ENCODE measurements at regions not wholly inside any gene's neighbourhood (a gene's known extent, or its start where the extent isn't known, plus 50 kb on each side); places are given as distances from the start of the nearest gene placed in this dataset.

DNA sequence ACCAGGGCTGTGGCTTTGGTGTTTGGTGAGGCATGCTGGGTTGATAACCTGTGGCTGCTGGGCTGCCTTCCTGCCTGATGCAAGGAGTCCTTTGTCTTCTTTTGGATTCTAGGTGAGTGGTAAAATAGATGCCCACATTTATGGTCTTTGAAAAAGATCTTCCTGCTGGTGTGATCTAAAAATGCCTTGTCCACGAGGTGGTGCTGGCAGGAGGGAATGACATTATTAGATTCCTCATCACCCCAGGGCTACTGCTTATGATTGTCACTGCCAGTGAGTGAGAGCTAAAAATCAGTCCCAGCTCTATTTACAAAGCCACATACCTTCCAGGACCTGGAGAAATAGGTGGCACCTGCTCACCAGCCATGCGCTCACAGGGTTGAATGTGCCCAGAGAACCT, 355.5 kb upstream of the ROPN1 start:
- TF ChIP-seq ZBTB33 (IDR thresholded peaks at IDR 0.05): no peak
- TF ChIP-seq, protein P1, sequence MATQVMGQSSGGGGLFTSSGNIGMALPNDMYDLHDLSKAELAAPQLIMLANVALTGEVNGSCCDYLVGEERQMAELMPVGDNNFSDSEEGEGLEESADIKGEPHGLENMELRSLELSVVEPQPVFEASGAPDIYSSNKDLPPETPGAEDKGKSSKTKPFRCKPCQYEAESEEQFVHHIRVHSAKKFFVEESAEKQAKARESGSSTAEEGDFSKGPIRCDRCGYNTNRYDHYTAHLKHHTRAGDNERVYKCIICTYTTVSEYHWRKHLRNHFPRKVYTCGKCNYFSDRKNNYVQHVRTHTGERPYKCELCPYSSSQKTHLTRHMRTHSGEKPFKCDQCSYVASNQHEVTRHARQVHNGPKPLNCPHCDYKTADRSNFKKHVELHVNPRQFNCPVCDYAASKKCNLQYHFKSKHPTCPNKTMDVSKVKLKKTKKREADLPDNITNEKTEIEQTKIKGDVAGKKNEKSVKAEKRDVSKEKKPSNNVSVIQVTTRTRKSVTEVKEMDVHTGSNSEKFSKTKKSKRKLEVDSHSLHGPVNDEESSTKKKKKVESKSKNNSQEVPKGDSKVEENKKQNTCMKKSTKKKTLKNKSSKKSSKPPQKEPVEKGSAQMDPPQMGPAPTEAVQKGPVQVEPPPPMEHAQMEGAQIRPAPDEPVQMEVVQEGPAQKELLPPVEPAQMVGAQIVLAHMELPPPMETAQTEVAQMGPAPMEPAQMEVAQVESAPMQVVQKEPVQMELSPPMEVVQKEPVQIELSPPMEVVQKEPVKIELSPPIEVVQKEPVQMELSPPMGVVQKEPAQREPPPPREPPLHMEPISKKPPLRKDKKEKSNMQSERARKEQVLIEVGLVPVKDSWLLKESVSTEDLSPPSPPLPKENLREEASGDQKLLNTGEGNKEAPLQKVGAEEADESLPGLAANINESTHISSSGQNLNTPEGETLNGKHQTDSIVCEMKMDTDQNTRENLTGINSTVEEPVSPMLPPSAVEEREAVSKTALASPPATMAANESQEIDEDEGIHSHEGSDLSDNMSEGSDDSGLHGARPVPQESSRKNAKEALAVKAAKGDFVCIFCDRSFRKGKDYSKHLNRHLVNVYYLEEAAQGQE (IDR thresholded peaks at IDR 0.05): no peak
- no peak for TF ChIP-seq RXRA (IDR thresholded peaks at IDR 0.05)
- TF ChIP-seq YY1 (IDR thresholded peaks at IDR 0.05): no peak
- TF ChIP-seq CTCF (IDR thresholded peaks at IDR 0.05; ENCODE audit: low read depth, low read length, missing input control): no peak
- no peak for TF ChIP-seq FOXA2 (IDR thresholded peaks at IDR 0.05)
- no peak for TF ChIP-seq SP1 (IDR thresholded peaks at IDR 0.05)

Data from liver (tissue), 3 donors.